ENCODE measurements at regions not wholly inside any gene's neighbourhood (a gene's known extent, or its start where the extent isn't known, plus 50 kb on each side); places are given as distances from the start of the nearest gene placed in this dataset.

- H3K36me3 ChIP-seq (ENCODE audit: control insufficient read depth, insufficient read depth, low read length) = no peaks in the 10 kb centered on the region
- H3K9me3 ChIP-seq (ENCODE audit: control insufficient read depth, insufficient read depth, low read length) = no peaks in the 10 kb centered on the region
- no peaks in the 10 kb centered on the region for H3K4me1 ChIP-seq (ENCODE audit: control insufficient read depth, insufficient read depth, low read length)
- no peak overlapping the region for H3K4me3 ChIP-seq (ENCODE audit: low read depth, low read length)
- H3K27me3 ChIP-seq (ENCODE audit: control insufficient read depth, insufficient read depth, low read length) = no peaks in the 10 kb centered on the region
- WGBS (ENCODE audit: insufficient coverage) = no CpG with 5 or more reads among the region's 3 CpGs
- H3K27ac ChIP-seq (ENCODE audit: low read depth, low read length) = no peak overlapping the region
- no peak for DNase-seq (ENCODE audit: low read depth in 4 of 6, low spot score in 6 of 6)
Measured at GRCh38 chr2:52695731-52696130, 1071.9 kb upstream of the CHAC2 start.

- H3K9me3 ChIP-seq (ENCODE audit: control insufficient read depth, insufficient read depth, low read length) = peaks cover 3% of the 10 kb centered on the region
- H3K27me3 ChIP-seq (ENCODE audit: control insufficient read depth, insufficient read depth, low read length) = no peaks in the 10 kb centered on the region
- no peak overlapping the region for H3K4me3 ChIP-seq (ENCODE audit: low read depth, low read length)
- H3K36me3 ChIP-seq (ENCODE audit: control insufficient read depth, insufficient read depth, low read length) = no peaks in the 10 kb centered on the region
- no peak for DNase-seq (ENCODE audit: low read depth in 4 of 6, low spot score in 6 of 6)
- no peak overlapping the region for H3K27ac ChIP-seq (ENCODE audit: low read depth, low read length)
- H3K4me1 ChIP-seq (ENCODE audit: control insufficient read depth, insufficient read depth, low read length) = no peaks in the 10 kb centered on the region
- WGBS (ENCODE audit: insufficient coverage) = 100% methylated on average over 1 of the region's 2 CpGs
Measured at GRCh38 chr2:52686935-52687334, 1080.7 kb upstream of the CHAC2 start.

DNA sequence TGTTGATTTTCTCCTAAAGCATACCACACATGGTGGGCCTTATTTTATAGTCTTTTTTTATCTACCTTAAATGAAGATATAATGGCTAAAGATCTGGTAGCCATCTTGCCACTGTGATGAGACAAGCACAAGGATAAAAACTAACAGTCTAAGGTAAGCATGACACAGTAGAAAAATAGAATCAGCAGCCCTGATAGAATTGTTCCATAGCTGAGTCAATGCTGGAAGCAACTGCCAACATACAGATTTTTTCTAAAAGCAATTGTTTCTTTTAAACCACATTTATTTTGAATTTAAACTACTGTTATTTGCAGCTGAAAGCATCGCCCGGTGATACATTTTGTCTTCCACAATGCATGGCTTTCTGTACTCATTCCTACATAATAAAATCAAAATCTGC, 1091.5 kb upstream of the CHAC2 start:
- Histone ChIP-seq H3K9me3 (ENCODE audit: control insufficient read depth, insufficient read depth, low read length) (no peaks in the 10 kb centered on the region), H3K4me3 (ENCODE audit: low read depth, low read length) (no peak overlapping the region), H3K27me3 (ENCODE audit: control insufficient read depth, insufficient read depth, low read length) (no peaks in the 10 kb centered on the region), H3K4me1 (ENCODE audit: control insufficient read depth, insufficient read depth, low read length) (no peaks in the 10 kb centered on the region), H3K36me3 (ENCODE audit: control insufficient read depth, insufficient read depth, low read length) (no peaks in the 10 kb centered on the region), H3K27ac (ENCODE audit: low read depth, low read length) (no peak overlapping the region)
- 80% methylated on average over 2 of the region's 2 CpGs for WGBS (ENCODE audit: insufficient coverage)
- no peak for DNase-seq (ENCODE audit: low read depth in 4 of 6, low spot score in 6 of 6)

GRCh38 chr2:52668724-52669123, 1098.9 kb upstream of the CHAC2 start:
- Histone ChIP-seq H3K36me3 (ENCODE audit: control insufficient read depth, insufficient read depth, low read length) (no peaks in the 10 kb centered on the region), H3K4me3 (ENCODE audit: low read depth, low read length) (no peak overlapping the region), H3K9me3 (ENCODE audit: control insufficient read depth, insufficient read depth, low read length) (peaks cover 2% of the 10 kb centered on the region), H3K27ac (ENCODE audit: low read depth, low read length) (no peak overlapping the region), H3K4me1 (ENCODE audit: control insufficient read depth, insufficient read depth, low read length) (no peaks in the 10 kb centered on the region), H3K27me3 (ENCODE audit: control insufficient read depth, insufficient read depth, low read length) (no peaks in the 10 kb centered on the region)
- DNase-seq (ENCODE audit: low read depth in 4 of 6, low spot score in 6 of 6) = peak in 3 of 6 donors; percentile 9 to 87 (median 10)
- 45% methylated on average over 1 of the region's 1 CpG for WGBS (ENCODE audit: insufficient coverage)

GRCh38 chr2:52659546-52659945, 1108.1 kb upstream of the CHAC2 start:
- WGBS (ENCODE audit: insufficient coverage) = no CpG with 5 or more reads among the region's 3 CpGs
- Histone ChIP-seq H3K4me3 (ENCODE audit: low read depth, low read length) (no peak overlapping the region), H3K4me1 (ENCODE audit: control insufficient read depth, insufficient read depth, low read length) (no peaks in the 10 kb centered on the region), H3K36me3 (ENCODE audit: control insufficient read depth, insufficient read depth, low read length) (no peaks in the 10 kb centered on the region), H3K27me3 (ENCODE audit: control insufficient read depth, insufficient read depth, low read length) (no peaks in the 10 kb centered on the region), H3K27ac (ENCODE audit: low read depth, low read length) (no peak overlapping the region), H3K9me3 (ENCODE audit: control insufficient read depth, insufficient read depth, low read length) (no peaks in the 10 kb centered on the region)
- no peak for DNase-seq (ENCODE audit: low read depth in 4 of 6, low spot score in 6 of 6)

DNA sequence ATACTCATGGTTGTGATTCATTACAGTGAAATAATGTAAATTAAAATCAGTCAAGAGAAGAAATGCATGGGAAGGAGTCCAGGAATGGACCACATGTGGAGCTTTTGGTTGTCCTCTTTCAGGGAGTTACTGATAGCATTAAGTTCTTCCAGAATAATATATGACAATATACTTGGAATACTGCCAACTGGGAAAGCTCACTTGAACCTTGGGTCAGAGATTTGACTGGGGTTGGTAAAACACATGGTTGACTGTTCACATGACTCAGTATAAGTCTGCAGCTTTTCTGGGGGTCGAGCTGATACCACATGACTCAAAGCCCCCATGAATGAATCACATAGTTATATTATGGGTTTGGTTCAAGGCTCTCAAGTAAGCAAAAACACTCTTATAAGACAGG, 1109.0 kb upstream of the CHAC2 start:
- no peaks in the 10 kb centered on the region for H3K9me3 ChIP-seq (ENCODE audit: control insufficient read depth, insufficient read depth, low read length)
- no peak for DNase-seq (ENCODE audit: low read depth in 4 of 6, low spot score in 6 of 6)
- H3K36me3 ChIP-seq (ENCODE audit: control insufficient read depth, insufficient read depth, low read length) = no peaks in the 10 kb centered on the region
- H3K27me3 ChIP-seq (ENCODE audit: control insufficient read depth, insufficient read depth, low read length) = no peaks in the 10 kb centered on the region
- H3K4me3 ChIP-seq (ENCODE audit: low read depth, low read length) = no peak overlapping the region
- no peaks in the 10 kb centered on the region for H3K4me1 ChIP-seq (ENCODE audit: control insufficient read depth, insufficient read depth, low read length)
- WGBS (ENCODE audit: insufficient coverage) = no CpG with 5 or more reads among the region's 1 CpG
- no peak overlapping the region for H3K27ac ChIP-seq (ENCODE audit: low read depth, low read length)

GRCh38 chr2:52639692-52640091, 1127.9 kb upstream of the CHAC2 start:
- Histone ChIP-seq H3K4me3 (ENCODE audit: low read depth, low read length) (no peak overlapping the region), H3K4me1 (ENCODE audit: control insufficient read depth, insufficient read depth, low read length) (no peaks in the 10 kb centered on the region), H3K27ac (ENCODE audit: low read depth, low read length) (no peak overlapping the region), H3K9me3 (ENCODE audit: control insufficient read depth, insufficient read depth, low read length) (no peaks in the 10 kb centered on the region), H3K27me3 (ENCODE audit: control insufficient read depth, insufficient read depth, low read length) (no peaks in the 10 kb centered on the region), H3K36me3 (ENCODE audit: control insufficient read depth, insufficient read depth, low read length) (no peaks in the 10 kb centered on the region)
- WGBS (ENCODE audit: insufficient coverage) = no CpG with 5 or more reads among the region's 2 CpGs
- DNase-seq (ENCODE audit: low read depth in 4 of 6, low spot score in 6 of 6) = no peak

DNA sequence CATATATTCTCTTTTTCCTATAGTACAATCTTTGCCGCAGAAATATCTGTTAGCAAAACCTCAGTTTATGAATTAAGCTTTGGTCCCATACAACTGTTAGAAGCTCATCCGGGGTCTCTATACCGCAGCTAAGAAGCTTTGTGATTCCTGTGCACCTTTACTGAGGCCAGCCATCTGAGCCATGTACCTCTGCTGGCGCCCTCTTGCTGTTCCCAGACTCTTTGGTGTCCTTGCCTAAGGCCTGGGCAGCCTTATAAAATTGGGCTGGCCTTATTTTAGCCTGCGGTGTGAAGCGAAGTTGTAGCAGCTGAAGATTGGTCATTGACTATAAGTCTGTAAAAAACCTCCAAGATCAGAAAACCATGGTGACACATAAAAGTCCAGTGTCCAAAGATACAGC, 1135.1 kb upstream of the CHAC2 start:
- Histone ChIP-seq H3K4me3 (ENCODE audit: low read depth, low read length) (no peak overlapping the region), H3K4me1 (ENCODE audit: control insufficient read depth, insufficient read depth, low read length) (no peaks in the 10 kb centered on the region), H3K27me3 (ENCODE audit: control insufficient read depth, insufficient read depth, low read length) (no peaks in the 10 kb centered on the region), H3K9me3 (ENCODE audit: control insufficient read depth, insufficient read depth, low read length) (no peaks in the 10 kb centered on the region), H3K27ac (ENCODE audit: low read depth, low read length) (no peak overlapping the region), H3K36me3 (ENCODE audit: control insufficient read depth, insufficient read depth, low read length) (no peaks in the 10 kb centered on the region)
- 87% methylated on average over 5 of the region's 6 CpGs for WGBS (ENCODE audit: insufficient coverage)
- DNase-seq (ENCODE audit: low read depth in 4 of 6, low spot score in 6 of 6) = no peak

DNA sequence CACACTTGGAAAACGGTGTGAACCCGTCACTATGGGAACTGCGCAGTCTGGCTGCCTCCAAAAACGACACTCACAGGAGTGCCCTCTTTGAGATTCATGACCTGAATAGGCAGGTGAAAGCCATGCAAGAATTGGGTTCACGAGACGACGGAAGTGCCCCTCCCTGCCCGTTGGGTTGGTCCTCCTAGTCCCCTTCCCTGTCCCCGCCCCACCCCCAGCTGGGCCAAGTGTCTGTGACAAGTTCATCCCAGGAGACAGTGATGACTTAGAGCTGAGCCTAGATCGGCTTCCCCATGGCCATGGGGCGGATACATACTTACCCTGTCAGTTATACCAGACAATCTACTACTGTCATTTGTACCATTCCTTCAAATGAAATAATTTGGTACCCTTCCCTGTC, 1137.7 kb upstream of the CHAC2 start:
- no peak overlapping the region for H3K4me3 ChIP-seq (ENCODE audit: low read depth, low read length)

GRCh38 chr2:52629531-52629930, 1138.1 kb upstream of the CHAC2 start:
- no peak overlapping the region for H3K4me3 ChIP-seq (ENCODE audit: low read depth, low read length)
- no peaks in the 10 kb centered on the region for H3K9me3 ChIP-seq (ENCODE audit: control insufficient read depth, insufficient read depth, low read length)
- WGBS (ENCODE audit: insufficient coverage) = 98% methylated on average over 36 of the region's 36 CpGs
- DNase-seq (ENCODE audit: low read depth in 4 of 6, low spot score in 6 of 6) = no peak
- no peak overlapping the region for H3K27ac ChIP-seq (ENCODE audit: low read depth, low read length)
- H3K27me3 ChIP-seq (ENCODE audit: control insufficient read depth, insufficient read depth, low read length) = no peaks in the 10 kb centered on the region
- no peaks in the 10 kb centered on the region for H3K36me3 ChIP-seq (ENCODE audit: control insufficient read depth, insufficient read depth, low read length)
- H3K4me1 ChIP-seq (ENCODE audit: control insufficient read depth, insufficient read depth, low read length) = no peaks in the 10 kb centered on the region

More for the DNA sequence above, 1137.7 kb upstream of the CHAC2 start:
- H3K9me3 ChIP-seq (ENCODE audit: control insufficient read depth, insufficient read depth, low read length) = no peaks in the 10 kb centered on the region
- DNase-seq (ENCODE audit: low read depth in 4 of 6, low spot score in 6 of 6) = no peak
- 94% methylated on average over 11 of the region's 11 CpGs for WGBS (ENCODE audit: insufficient coverage)
- H3K27me3 ChIP-seq (ENCODE audit: control insufficient read depth, insufficient read depth, low read length) = no peaks in the 10 kb centered on the region
- no peaks in the 10 kb centered on the region for H3K4me1 ChIP-seq (ENCODE audit: control insufficient read depth, insufficient read depth, low read length)
- no peaks in the 10 kb centered on the region for H3K36me3 ChIP-seq (ENCODE audit: control insufficient read depth, insufficient read depth, low read length)
- H3K27ac ChIP-seq (ENCODE audit: low read depth, low read length) = no peak overlapping the region
